HL-60/S4 treated with phorbol 12-myristate 13-acetate at 8.2 ng/mL for 4 days and 3 days (cell line): ENCODE measurements at regions not wholly inside any gene's neighbourhood (a gene's known extent, or its start where the extent isn't known, plus 50 kb on each side); places are given as distances from the start of the nearest gene placed in this dataset.
"Not testable (repeated sequence)": the region's sequence is repeated elsewhere in the genome, so short reads cannot be mapped to it uniquely, and the experiment has no call there.

ENCODE experiments used
- in situ Hi-C: fragments of 300-500 bp; cut with MboI; formaldehyde crosslinking; loops from 2 replicates; pipeline ENCODE4 v1.15.0; 2022; ENCODE audit warnings: low sequenced_read_pairs

DNA sequence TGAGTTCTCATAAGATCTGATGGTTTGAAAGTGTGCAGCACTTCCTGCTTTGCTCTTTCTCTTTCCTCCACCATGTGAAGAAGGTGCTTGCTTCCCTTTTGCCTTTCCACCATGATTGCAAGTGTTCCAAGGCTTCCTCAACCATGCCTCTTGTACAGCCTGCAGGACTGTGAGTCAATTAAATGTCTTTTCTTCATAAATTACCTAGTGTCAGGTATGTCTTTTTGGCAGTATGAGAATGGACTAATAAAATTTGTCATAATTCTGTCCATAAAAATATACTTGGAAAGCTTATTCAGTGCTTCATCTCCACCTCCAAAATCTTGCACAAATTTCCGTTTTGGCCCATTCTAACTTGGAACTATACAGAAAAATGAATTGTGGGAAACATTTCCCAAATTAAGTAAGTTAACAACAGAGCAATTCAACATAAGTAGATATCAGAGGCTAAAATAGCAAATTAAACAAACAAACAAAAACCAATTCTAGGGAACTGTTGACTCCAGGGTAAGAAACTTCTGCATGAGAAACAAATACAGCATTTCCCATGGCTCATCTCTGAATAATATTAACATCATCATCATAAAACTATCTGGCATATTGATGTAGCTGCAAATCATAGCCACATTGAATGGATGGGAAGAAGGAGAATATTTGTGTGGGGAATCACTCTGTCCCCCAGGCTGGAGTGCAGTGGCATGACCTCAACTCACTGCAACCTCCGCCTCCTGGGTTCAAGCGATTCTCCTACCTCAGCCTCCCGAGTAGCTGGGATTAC, 459.5 kb upstream of the FAR2 start:
- in situ Hi-C loops = no loop called here

DNA sequence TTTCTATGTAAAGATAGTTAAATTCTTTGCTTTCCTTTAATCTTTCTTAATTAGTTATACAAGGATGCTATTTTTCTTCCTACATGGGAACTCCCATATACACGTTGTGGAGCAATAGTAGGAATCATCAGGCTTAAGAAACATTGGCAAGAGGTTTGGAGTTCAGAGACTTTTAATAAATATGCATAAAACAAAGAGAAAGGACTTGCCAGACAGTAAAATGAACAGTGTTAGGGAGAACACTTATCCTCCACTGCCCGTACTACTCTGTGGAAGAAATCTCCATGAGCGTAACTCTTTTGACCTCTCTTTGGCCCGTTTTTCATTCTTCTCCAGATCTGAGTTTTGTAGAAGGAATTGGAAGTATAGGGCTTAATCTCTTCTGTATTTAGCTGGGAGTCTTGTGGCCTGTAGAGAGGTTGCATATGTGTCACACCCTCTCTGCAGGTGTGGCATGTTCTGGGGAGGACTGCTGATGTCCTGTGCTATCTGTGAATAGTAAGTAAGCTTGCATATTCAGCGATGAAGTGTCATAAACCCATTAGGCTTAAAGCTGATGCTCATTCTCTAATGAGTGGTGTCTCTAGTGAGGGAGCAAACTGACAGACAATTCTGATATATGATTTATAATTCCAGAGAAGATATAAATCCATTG, 455.4 kb upstream of the FAR2 start:
- in situ Hi-C loops = no loop called here

DNA sequence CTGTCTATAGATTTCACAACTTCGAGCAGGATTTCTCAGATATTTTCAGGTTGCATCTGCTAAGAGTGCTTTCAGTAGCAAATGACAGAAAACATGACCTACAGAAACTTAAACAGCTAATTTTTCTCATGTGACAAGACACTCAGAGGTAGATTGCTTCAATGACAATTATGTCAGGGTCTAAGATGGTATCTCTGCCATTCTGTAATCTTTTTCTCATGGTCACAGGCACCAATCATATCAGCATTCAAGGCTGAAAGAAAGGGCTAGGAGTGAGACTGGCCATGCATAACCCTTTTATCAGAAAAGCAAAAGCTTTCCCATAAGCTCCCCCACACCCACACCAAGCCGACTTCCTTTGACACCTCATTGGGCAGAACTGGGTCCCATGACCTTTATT, 450.5 kb upstream of the FAR2 start:
- in situ Hi-C loops = no loop called here

DNA sequence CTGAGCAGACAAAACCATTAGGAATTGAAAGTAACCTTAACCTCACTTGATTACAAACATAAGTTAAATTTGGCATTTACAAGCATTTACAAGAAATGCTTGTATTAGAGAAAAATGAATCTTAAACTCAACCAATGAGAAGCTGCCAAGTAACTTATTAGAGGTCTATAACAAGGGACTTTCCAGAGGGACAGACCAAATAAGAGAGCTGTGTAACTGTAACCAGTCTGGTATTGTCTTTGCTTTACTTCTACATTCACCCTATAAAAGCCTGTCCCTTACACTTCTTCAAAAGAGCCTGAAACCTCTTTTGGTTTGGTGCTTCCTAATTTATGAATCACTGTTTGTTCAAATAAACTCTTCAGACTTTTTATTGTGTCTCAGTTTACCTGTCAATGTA, 450.0 kb upstream of the FAR2 start:
- in situ Hi-C loops = no loop called here

DNA sequence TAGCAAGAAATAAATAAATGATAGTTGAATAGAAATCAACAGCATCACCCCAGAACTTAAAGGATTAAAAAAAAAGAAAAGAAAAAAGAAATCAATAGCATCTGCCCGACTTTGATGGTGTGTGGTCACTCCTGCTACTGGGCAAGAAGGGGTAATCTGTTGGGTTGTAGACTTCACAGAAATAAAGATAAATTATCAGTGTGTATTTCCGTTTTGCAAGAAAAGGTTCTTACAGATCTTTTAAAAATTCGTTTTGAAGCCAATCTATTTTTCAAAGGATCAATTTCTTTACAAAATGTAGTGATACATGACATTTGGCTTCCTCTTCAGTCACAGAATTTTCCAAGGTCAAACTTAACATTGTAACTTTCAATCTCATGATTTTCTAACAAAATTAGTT, 448.9 kb upstream of the FAR2 start:
- in situ Hi-C loops = no loop called here

DNA sequence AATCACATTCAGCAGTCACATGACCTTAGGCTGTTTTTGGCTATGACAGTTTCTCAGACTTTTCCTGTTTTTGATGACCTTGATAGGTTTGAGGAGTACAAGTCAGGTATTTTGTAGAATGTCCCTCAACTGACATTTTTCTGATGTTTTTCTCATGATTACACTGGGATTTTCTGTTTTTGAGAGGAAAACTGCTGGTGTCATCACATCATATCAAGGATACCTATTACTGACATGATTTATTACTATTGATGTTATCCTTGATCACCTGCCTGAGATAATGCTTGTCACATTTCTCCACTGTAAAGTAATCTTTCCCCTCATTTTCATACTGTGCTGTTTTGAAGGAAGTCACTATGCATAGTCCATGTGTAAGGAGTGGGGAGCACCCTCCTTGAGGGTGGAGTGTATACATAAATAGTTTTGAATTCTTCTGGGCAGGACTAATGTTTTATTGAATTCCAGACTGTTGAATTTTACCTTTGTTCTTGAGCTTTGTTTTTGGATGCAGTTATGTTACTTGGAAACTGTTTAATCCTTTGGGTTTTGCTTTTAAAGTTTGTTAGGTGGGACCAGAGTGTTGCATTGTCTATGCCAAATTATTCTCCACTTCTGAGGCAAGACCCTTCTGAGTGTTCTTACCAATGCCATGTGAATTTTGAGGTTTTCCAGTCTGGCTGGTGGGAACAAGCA, 444.5 kb upstream of the FAR2 start:
- in situ Hi-C loops = no loop called here

DNA sequence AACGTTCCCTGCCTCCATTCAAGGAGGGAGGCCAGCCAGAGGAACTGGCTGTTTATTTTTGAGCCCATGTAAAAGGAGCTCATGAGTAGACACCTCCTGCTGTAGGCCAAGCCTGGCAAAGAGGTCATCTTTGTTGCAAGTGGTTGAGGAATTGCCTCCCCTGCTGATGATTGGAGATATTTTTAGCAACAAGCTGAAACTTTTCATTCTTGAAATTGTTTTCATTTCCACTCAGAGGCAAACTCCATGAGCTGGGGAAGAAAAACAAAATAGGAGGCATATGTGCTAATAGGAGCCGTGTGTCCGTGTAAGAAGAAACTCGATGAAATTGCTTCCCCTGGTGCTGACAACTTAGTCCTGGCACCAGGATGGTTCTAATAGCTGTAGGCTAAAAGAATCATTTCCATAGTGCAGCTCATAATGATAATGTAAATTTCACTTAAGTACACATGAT, 440.1 kb upstream of the FAR2 start:
- in situ Hi-C loops = no loop called here

DNA sequence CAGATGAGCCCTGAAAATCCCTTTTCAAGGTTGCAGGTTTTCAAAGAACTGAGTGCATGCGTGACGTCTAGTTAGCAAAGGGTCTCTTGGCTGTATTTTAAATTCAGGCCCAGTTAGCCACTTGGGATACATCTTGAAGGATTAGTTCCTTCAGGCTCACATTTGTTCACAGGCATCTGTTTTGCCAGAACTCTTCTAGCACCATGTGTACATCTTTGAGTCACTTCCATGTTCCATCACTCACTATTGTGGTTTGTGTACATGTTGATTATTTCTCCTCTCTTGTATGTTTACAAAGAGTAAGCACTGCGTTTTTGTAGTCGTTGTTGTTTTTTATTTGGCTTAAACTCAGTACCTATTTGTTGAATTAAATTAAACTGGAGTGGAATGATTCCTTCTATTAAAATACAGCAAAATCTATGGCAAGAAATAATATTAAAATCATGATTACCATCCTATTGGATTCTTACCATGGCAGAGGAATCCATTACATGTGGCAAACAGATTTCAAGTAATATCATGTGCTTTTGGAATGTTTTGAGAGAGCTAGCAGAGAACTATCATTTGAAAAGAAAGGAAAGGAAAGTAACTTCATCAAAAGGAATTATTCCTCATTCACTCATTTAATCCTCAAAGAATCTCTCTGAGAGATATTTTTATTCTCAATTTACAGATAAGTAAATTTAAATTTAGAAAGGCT, 438.9 kb upstream of the FAR2 start:
- in situ Hi-C loops = no loop called here

DNA sequence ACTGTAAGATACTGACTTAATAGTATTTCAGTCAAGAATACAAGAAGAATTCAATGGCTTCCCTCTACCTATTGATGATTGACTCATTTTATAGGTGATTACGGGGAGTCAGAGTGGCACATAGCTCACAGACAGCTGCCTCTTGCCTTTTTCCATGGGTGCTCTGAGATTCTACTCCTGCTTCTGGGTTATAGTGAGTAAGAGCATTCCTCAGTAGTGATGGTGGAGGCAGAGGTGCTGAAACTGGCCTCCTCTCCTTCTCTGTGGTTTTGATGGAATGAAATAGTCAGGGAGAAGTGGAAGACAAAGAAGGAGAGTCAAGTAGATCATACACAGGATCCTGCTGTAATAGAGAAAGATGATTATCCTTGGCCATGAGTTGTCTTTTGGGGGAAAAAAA, 438.2 kb upstream of the FAR2 start:
- in situ Hi-C loops = no loop called here

DNA sequence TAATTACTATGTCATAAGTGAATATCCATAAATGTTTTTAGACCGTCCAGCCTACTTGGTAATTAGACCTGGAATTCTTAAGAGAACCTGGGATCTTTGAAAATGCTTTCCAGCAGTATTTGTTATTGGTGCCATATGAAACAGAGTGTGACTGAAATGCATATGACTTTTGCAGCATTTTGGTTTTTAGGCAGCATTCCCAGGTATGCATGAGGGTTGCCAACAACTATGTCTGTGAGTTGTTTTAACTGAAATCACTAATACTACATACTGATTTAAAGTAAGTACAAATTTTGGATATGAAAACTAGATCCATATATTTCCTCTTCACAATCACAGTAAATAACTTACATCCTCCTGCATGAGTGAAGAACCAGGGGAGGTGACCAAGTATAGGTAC, 437.7 kb upstream of the FAR2 start:
- in situ Hi-C loops = no loop called here

DNA sequence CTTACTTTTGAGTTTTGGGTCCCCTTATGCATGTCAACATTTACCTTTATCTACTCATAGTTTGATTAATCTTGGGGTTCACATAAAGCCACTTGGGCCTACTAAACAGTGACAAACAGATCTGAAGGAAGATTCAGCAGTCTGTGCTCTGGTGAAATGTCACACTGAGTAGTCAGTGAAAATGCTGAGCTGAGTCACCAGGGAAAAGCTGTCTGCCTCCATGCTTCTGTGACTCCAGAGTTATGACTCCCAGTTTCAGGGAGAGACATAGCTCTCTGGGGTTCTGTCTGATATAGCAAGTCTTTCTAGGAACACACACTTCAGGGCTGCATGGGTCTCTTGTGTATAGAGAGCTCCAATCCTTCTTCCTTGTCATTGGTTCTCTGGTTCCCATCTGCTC, 406.3 kb upstream of the FAR2 start:
- in situ Hi-C loops = no loop called here

DNA sequence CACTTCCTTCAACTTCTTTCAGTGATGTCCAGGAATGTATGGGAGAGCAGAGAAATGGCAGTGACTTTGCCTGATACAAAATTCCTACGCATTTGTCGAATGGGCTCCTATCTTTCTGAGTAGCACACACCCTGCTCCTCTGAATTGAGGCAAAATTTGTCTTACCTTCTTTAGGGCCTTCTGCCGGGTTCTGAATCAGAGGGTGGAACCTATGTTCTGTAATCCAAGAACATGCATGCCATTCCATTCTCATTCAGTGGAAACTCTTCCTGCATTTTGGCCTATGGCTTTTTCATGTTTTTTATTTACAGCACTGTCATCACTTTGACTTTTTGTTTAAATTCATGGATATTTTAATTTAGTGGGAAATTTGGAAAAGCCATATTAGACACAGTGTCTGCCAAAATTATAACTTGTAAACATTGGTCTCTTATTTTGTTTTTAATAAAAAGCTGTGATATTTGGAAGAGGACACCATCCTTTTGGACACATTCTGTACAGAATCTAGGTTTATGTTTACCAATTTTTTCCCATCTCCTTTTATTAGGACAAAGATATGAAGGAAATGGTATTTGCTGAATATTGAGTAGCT, 402.2 kb upstream of the FAR2 start:
- in situ Hi-C loops = no loop called here

DNA sequence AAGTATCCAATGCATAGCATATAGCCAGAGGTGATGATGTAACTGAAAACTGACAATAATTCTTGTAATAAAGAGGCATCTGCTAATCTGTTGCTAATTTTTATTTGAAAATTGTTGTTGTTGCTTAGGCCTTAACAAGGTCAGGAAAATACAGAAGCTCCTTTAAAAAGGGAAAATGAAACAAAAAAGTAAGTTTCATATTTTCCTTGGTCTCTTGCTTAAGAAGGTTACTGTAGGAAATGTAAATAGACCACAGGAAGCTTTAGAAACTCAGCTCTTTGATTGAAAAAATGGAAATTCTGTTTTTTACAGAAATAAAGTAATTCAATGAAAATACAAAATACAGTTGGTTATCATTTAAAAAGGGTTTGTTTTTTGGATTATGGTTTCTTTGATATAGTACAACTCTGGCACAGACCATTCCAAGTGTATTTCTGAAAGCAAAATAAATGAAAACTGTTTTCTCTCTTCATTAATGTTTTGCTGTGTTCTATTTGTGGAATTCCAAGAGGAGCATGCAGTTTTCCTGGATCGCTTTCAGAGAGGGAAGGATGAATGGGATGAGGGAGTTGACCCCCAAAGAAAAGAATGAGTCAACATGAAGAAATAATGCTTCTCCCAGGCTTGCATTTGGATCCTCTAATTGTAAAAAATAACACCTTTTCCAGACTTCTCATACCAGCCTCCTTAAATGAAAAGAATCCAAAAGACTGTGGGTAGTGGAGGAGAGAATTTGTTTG, 398.0 kb upstream of the FAR2 start:
- in situ Hi-C loops = no loop called here

DNA sequence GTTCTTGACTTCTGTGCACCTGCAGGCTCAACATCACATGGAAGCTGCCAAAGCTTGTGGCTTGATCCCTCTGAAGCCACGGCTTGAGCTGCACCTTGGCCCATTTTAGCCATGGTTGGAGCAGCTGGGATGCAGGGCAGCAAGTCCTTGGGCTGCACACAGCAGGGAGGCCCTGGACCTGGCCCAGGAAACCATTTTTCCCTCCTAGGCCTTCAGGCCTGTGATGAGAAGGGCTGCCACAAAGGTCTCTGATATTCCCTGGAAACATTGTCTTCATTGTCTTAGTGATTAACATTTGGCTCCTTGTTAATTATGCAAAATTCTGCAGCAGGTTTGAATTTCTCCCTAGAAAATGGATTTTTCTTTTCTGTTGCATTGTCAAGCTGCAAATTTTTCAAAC, 394.1 kb upstream of the FAR2 start:
- in situ Hi-C loops = no loop called here

DNA sequence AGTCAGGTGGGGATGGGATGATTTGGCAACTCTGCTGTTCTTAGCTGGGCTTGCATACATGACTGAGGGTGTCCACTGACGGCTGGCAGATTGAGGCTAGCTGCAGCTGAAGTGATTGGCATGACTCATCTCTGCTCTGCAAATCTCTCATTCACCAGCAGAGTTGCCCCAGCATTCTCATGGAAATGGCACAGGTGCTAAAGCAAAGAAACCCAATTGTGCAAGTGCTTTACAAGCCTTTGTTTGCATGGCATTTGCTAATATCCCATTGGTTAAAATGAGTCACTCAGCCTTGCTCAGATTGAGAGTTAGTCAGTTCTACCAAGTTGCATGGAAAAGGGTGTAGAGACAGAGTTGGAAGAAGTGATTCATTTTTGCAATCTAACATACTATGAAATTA, 389.7 kb upstream of the FAR2 start:
- in situ Hi-C loops = no loop called here

DNA sequence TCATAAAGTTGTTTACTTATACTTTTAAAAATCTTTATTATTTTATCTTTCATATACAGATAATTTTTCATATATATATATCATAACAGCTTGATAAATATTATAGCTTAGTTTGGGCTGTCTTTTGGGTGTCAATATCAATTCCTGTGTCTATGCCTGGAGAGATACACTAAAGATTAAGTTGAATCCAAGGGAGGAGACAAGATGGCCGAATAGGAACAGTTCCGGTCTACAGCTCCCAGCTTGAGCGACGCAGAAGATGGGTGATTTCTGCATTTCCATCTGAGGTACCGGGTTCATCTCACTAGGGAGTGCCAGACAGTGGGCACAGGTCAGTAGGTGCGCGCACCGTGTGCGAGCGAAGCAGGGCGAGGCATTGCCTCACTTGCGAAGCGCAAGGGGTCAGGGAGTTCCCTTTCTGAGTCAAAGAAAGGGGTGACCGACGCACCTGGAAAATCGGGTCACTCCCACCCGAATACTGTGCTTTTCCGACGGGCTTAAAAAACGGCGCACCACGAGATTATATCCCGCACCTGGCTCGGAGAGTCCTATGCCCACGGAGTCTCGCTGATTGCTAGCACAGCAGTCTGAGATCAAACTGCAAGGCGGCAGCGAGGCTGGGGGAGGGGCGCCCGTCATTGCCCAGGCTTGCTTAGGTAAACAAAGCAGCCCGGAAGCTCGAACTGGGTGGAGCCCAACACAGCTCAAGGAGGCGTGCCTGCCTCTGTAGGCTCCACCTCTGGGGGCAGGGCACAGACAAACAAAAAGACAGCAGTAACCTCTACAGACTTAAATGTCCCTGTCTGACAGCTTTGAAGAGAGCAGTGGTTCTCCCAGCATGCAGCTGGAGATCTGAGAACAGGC, 388.8 kb upstream of the FAR2 start:
- in situ Hi-C loops = not testable (repeated sequence)

DNA sequence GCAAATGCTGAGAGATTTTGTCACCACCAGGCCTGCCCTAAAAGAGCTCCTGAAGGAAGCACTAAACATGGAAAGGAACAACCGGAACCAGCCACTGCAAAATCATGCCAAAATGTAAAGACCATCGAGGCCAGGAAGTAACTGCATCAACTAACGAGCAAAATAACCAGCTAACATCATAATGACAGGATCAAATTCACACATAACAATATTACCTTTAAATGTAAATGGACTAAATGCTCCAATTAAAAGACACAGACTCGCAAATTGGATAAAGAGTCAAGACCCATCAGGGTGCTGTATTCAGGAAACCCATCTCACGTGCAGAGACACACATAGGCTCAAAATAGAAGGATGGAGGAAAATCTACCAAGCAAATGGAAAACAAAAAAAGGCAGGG, 387.2 kb upstream of the FAR2 start:
- in situ Hi-C loops = not testable (repeated sequence)

DNA sequence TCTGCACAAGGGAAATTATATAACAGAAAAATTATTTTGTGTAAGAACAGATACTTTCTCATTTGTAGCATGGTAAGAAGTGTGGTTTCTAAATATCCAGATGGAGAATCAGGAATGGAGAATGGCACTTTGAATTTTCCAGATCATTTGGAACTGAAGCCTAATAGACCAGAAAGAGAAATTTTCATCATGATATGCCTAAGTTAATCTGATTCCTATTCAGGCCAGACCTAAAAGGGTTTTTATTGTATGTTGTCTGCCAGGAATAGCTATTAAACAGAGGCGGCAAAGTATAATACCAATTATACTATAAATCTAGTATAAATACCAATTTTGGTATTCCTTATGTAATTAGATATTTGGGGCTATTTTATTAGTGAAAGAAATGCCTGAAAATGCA, 382.7 kb upstream of the FAR2 start:
- in situ Hi-C loops = no loop called here

DNA sequence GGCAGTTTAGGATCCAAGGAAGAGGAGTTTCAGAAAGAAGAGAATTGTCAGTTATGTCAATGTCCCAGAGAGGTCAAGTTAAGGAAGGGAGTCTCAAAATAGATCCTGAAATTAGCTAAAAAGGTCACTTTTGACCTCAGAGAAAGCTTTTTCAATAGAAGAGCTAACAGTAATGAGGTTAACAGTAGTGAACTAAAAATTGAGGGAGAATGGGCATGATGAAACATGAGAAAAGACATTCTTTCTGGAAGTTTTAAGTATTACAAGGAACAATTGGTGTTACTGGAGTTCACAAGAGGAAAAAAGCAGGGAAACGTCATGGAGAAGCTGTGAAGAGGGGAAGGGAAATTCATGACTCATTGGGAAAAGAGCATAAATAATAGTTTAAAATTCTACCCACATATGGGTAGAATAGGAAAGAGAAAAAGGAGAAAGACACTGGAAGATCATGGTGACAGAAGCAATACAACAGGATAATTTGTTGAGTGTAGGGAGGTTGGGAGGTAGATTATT, 381.2 kb upstream of the FAR2 start:
- in situ Hi-C loops = no loop called here
